ENCODE measurements at regions not wholly inside any gene's neighbourhood (a gene's known extent, or its start where the extent isn't known, plus 50 kb on each side); places are given as distances from the start of the nearest gene placed in this dataset.

GRCh38 chr13:55571237-55571867 lies 1569.4 kb upstream of the PRR20A start:
- H3K4me3 Mint-ChIP-seq: no peak overlapping the region
- no peak for TF ChIP-seq CTCF (IDR thresholded peaks at IDR 0.05)
- DNase-seq: no peak
- no peak overlapping the region for H3K27ac Mint-ChIP-seq
- H3K36me3 Mint-ChIP-seq (ENCODE audit: low read depth): no peaks in the 10 kb centered on the region
- H3K9me3 Mint-ChIP-seq: no peaks in the 10 kb centered on the region
- peaks cover under 1% of the 10 kb centered on the region for H3K27me3 Mint-ChIP-seq (ENCODE audit: low read depth, poor library complexity)
- H3K4me1 Mint-ChIP-seq: peaks cover 3% of the 10 kb centered on the region

DNA sequence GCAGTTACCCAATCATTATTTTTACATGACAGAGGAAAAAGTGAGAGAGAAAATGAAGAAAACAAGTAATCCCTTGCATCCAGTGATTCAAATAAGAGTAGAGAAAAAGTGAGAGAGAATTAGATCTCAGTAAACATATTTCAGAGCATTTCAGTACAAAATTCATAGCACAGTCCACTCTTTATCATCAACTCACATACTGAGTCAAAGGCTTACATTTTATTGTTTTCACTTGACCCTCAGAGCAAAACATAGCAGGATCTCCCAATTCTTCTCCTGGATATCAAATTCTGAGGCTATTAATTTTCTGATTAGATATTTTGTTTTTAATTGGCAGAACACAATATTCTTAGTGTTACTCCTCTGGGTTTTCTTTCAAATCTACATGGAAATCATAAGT lies 1568.3 kb upstream of the PRR20A start:
- Mint-ChIP-seq H3K36me3 (ENCODE audit: low read depth) (no peaks in the 10 kb centered on the region), H3K9me3 (no peaks in the 10 kb centered on the region), H3K27me3 (ENCODE audit: low read depth, poor library complexity) (peaks cover 3% of the 10 kb centered on the region), H3K4me1 (peaks cover 13% of the 10 kb centered on the region), H3K4me3 (no peak overlapping the region), H3K27ac (no peak overlapping the region)
- no peak for TF ChIP-seq CTCF (IDR thresholded peaks at IDR 0.05)
- no peak for DNase-seq

- H3K36me3 Mint-ChIP-seq (ENCODE audit: low read depth): no peaks in the 10 kb centered on the region
- TF ChIP-seq CTCF (IDR thresholded peaks at IDR 0.05): no peak
- no peak overlapping the region for H3K27ac Mint-ChIP-seq
- peaks cover 7% of the 10 kb centered on the region for H3K27me3 Mint-ChIP-seq (ENCODE audit: low read depth, poor library complexity)
- H3K9me3 Mint-ChIP-seq: no peaks in the 10 kb centered on the region
- H3K4me3 Mint-ChIP-seq: no peak overlapping the region
- no peak for DNase-seq
- H3K4me1 Mint-ChIP-seq: peaks cover 18% of the 10 kb centered on the region
These were observed 1567.9 kb upstream of the PRR20A start for GRCh38 chr13:55572862-55573261.

- H3K36me3 Mint-ChIP-seq (ENCODE audit: low read depth): no peaks in the 10 kb centered on the region
- no peak overlapping the region for H3K4me3 Mint-ChIP-seq
- H3K27me3 Mint-ChIP-seq (ENCODE audit: low read depth, poor library complexity): peaks cover 7% of the 10 kb centered on the region
- H3K27ac Mint-ChIP-seq: no peak overlapping the region
- peaks cover 19% of the 10 kb centered on the region for H3K4me1 Mint-ChIP-seq
- no peaks in the 10 kb centered on the region for H3K9me3 Mint-ChIP-seq
- no peak for DNase-seq
- TF ChIP-seq CTCF (IDR thresholded peaks at IDR 0.05): no peak
These were observed 1567.2 kb upstream of the PRR20A start for GRCh38 chr13:55573565-55573964.

GRCh38 chr13:55576389-55576788 lies 1564.3 kb upstream of the PRR20A start:
- no peak overlapping the region for H3K27ac Mint-ChIP-seq
- no peaks in the 10 kb centered on the region for H3K36me3 Mint-ChIP-seq (ENCODE audit: low read depth)
- H3K9me3 Mint-ChIP-seq: no peaks in the 10 kb centered on the region
- H3K4me3 Mint-ChIP-seq: no peak overlapping the region
- no peak for TF ChIP-seq CTCF (IDR thresholded peaks at IDR 0.05)
- H3K27me3 Mint-ChIP-seq (ENCODE audit: low read depth, poor library complexity): peaks cover 29% of the 10 kb centered on the region
- DNase-seq: no peak
- H3K4me1 Mint-ChIP-seq: peaks cover 25% of the 10 kb centered on the region
